ENCODE measurements at regions not wholly inside any gene's neighbourhood (a gene's known extent, or its start where the extent isn't known, plus 50 kb on each side); places are given as distances from the start of the nearest gene placed in this dataset.

DNA sequence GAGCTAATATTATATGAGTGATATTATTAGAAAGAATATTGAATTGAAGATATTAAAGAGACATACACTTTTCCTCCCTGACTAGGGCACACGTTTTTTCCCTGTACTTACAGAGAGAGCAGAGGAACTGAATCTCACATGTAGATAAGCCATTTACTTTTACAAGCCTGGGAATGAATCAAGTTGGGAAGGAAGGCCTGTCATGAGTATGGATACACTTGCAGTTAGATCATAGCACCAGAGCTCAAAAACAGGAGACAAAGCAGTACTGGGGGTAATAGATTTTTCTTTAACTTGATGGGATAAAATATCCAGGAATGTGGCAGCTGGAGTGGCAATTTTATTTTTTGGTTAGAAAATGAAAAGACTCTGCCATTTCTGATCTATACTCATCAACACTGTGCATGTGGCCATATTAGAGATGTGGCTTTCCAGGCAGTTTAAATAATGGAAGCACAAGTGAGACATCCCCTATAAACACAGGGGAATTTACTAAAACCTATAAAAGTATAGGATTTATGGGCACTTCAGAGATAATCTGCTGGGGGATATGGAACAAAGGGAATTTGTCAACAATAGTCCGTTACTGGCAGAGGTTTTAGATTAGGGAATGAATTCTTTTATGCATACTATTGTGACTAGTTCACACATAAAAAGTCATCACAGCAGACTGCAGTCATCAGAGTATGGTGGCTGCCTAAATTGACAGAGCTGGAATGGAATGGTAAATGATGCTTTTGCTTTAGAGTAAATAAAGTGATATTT, 657.7 kb upstream of the MBL2 start:
- H3K4me1 ChIP-seq (ENCODE audit: control insufficient read depth in 5 of 5, insufficient read depth in 5 of 5, low read length in 5 of 5), result no peaks in the 10 kb centered on the region
- H3K4me3 ChIP-seq (ENCODE audit: low read depth in 1 of 5, low read length in 5 of 5), result no peak overlapping the region
- H3K9ac ChIP-seq (ENCODE audit: low read length in 5 of 5), result no peak overlapping the region
- no peaks in the 10 kb centered on the region for H3K27me3 ChIP-seq (ENCODE audit: control insufficient read depth in 5 of 5, insufficient read depth in 4 of 5, low read length in 5 of 5)
- no peak overlapping the region for H3K27ac ChIP-seq (ENCODE audit: low read depth, low read length)
- H3K9me3 ChIP-seq (ENCODE audit: control insufficient read depth in 5 of 5, low read length in 5 of 5), result no peaks in the 10 kb centered on the region
- H3K36me3 ChIP-seq (ENCODE audit: control insufficient read depth in 5 of 5, insufficient read depth in 5 of 5, low read length in 5 of 5), result no peaks in the 10 kb centered on the region

- Histone ChIP-seq H3K36me3 (ENCODE audit: control insufficient read depth in 5 of 5, insufficient read depth in 5 of 5, low read length in 5 of 5) (no peaks in the 10 kb centered on the region), H3K27ac (ENCODE audit: low read depth, low read length) (no peak overlapping the region), H3K9ac (ENCODE audit: low read length in 5 of 5) (no peak overlapping the region), H3K4me3 (ENCODE audit: low read depth in 1 of 5, low read length in 5 of 5) (no peak overlapping the region), H3K4me1 (ENCODE audit: control insufficient read depth in 5 of 5, insufficient read depth in 5 of 5, low read length in 5 of 5) (no peaks in the 10 kb centered on the region), H3K9me3 (ENCODE audit: control insufficient read depth in 5 of 5, low read length in 5 of 5) (peaks cover 0 to 4% (median 0%) of the 10 kb centered on the region in 5 donors), H3K27me3 (ENCODE audit: control insufficient read depth in 5 of 5, insufficient read depth in 4 of 5, low read length in 5 of 5) (no peaks in the 10 kb centered on the region)
These were observed 649.8 kb upstream of the MBL2 start for GRCh38 chr10:53422223-53422888.

- Histone ChIP-seq H3K27me3 (ENCODE audit: control insufficient read depth in 5 of 5, insufficient read depth in 4 of 5, low read length in 5 of 5) (no peaks in the 10 kb centered on the region), H3K36me3 (ENCODE audit: control insufficient read depth in 5 of 5, insufficient read depth in 5 of 5, low read length in 5 of 5) (no peaks in the 10 kb centered on the region), H3K9me3 (ENCODE audit: control insufficient read depth in 5 of 5, low read length in 5 of 5) (peaks cover 0 to 4% (median 0%) of the 10 kb centered on the region in 5 donors), H3K27ac (ENCODE audit: low read depth, low read length) (no peak overlapping the region), H3K4me1 (ENCODE audit: control insufficient read depth in 5 of 5, insufficient read depth in 5 of 5, low read length in 5 of 5) (no peaks in the 10 kb centered on the region), H3K4me3 (ENCODE audit: low read depth in 1 of 5, low read length in 5 of 5) (no peak overlapping the region), H3K9ac (ENCODE audit: low read length in 5 of 5) (no peak overlapping the region)
These were observed 640.1 kb upstream of the MBL2 start for GRCh38 chr10:53412651-53413050.

DNA sequence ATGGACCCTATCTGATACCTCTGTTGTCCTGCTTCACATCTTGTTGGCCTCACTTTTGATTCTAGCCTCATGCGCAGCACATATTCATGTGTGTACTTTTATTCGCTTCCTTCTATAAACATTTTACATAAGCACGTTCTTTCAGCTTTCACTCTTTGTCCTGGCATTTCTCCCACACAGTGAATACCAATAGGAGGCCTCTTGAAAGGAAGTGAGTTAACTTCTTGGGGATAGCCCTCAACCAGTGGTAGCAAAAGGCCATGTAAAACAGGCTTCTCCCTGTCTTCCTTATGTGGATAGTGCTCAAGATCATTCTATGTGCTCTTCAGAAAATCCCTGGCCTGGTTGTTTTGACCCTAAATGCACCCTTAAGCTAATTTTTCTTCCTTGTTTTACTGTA, 633.9 kb upstream of the MBL2 start:
- no peaks in the 10 kb centered on the region for H3K36me3 ChIP-seq (ENCODE audit: control insufficient read depth in 5 of 5, insufficient read depth in 5 of 5, low read length in 5 of 5)
- no peak overlapping the region for H3K4me3 ChIP-seq (ENCODE audit: low read depth in 1 of 5, low read length in 5 of 5)
- no peak overlapping the region for H3K9ac ChIP-seq (ENCODE audit: low read length in 5 of 5)

DNA sequence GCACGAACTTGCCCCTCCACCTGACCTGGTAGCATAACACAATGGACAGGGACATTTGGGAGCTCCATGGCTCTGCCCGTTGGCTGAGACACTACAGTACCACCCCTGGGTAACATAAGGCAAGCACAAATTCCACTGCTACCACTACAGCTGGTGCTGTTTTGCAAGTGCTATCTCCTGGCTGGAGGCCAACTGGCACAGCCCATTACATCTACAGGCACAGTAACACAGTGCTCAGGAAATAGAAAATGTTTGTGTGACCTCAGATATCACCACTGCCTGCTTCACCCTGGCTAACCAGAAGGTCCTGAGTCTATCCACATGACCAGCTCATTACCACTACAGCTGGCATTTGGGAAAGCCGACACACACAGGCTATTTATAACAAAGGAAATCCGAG, 631.1 kb upstream of the MBL2 start:
- no peak overlapping the region for H3K9ac ChIP-seq (ENCODE audit: low read length in 5 of 5)
- no peaks in the 10 kb centered on the region for H3K27me3 ChIP-seq (ENCODE audit: control insufficient read depth in 5 of 5, insufficient read depth in 4 of 5, low read length in 5 of 5)
- no peak overlapping the region for H3K27ac ChIP-seq (ENCODE audit: low read depth, low read length)
- H3K9me3 ChIP-seq (ENCODE audit: control insufficient read depth in 5 of 5, low read length in 5 of 5), result peaks cover 0 to 2% (median 0%) of the 10 kb centered on the region in 5 donors
- H3K36me3 ChIP-seq (ENCODE audit: control insufficient read depth in 5 of 5, insufficient read depth in 5 of 5, low read length in 5 of 5), result no peaks in the 10 kb centered on the region
- no peak overlapping the region for H3K4me3 ChIP-seq (ENCODE audit: low read depth in 1 of 5, low read length in 5 of 5)
- peaks cover 0 to 9% (median 8%) of the 10 kb centered on the region in 5 donors for H3K4me1 ChIP-seq (ENCODE audit: control insufficient read depth in 5 of 5, insufficient read depth in 5 of 5, low read length in 5 of 5)

More for the DNA sequence above, 633.9 kb upstream of the MBL2 start:
- no peaks in the 10 kb centered on the region for H3K27me3 ChIP-seq (ENCODE audit: control insufficient read depth in 5 of 5, insufficient read depth in 4 of 5, low read length in 5 of 5)
- H3K4me1 ChIP-seq (ENCODE audit: control insufficient read depth in 5 of 5, insufficient read depth in 5 of 5, low read length in 5 of 5), result peaks cover 0 to 9% (median 8%) of the 10 kb centered on the region in 5 donors
- no peaks in the 10 kb centered on the region for H3K9me3 ChIP-seq (ENCODE audit: control insufficient read depth in 5 of 5, low read length in 5 of 5)
- no peak overlapping the region for H3K27ac ChIP-seq (ENCODE audit: low read depth, low read length)

GRCh38 chr10:53402594-53402993, 630.0 kb upstream of the MBL2 start:
- Histone ChIP-seq H3K27me3 (ENCODE audit: control insufficient read depth in 5 of 5, insufficient read depth in 4 of 5, low read length in 5 of 5) (no peaks in the 10 kb centered on the region), H3K36me3 (ENCODE audit: control insufficient read depth in 5 of 5, insufficient read depth in 5 of 5, low read length in 5 of 5) (no peaks in the 10 kb centered on the region), H3K9me3 (ENCODE audit: control insufficient read depth in 5 of 5, low read length in 5 of 5) (peaks cover 0 to 2% (median 0%) of the 10 kb centered on the region in 5 donors), H3K9ac (ENCODE audit: low read length in 5 of 5) (no peak overlapping the region), H3K4me3 (ENCODE audit: low read depth in 1 of 5, low read length in 5 of 5) (no peak overlapping the region), H3K27ac (ENCODE audit: low read depth, low read length) (no peak overlapping the region), H3K4me1 (ENCODE audit: control insufficient read depth in 5 of 5, insufficient read depth in 5 of 5, low read length in 5 of 5) (peaks cover 0 to 9% (median 8%) of the 10 kb centered on the region in 5 donors)

DNA sequence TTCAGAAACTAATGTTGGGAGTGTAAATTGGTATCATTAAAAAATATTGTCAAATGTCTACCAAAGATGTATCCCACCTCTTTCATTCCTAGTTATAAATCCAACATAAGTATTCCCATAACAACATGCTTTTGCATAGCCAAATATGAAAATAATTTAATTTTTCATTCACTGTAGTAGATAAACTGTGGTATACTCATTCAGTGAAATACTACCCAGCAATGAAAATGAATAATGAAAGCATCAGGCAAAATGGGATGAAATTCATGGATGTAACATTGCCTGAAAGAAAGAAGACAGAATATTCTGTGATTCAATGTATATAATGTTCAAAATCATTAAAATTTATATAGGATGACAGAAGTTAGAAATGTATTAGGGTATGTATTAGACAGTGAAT, 629.0 kb upstream of the MBL2 start:
- no peaks in the 10 kb centered on the region for H3K27me3 ChIP-seq (ENCODE audit: control insufficient read depth in 5 of 5, insufficient read depth in 4 of 5, low read length in 5 of 5)
- no peak overlapping the region for H3K4me3 ChIP-seq (ENCODE audit: low read depth in 1 of 5, low read length in 5 of 5)
- no peaks in the 10 kb centered on the region for H3K36me3 ChIP-seq (ENCODE audit: control insufficient read depth in 5 of 5, insufficient read depth in 5 of 5, low read length in 5 of 5)
- H3K9me3 ChIP-seq (ENCODE audit: control insufficient read depth in 5 of 5, low read length in 5 of 5), result peaks cover 0 to 2% (median 0%) of the 10 kb centered on the region in 5 donors
- H3K4me1 ChIP-seq (ENCODE audit: control insufficient read depth in 5 of 5, insufficient read depth in 5 of 5, low read length in 5 of 5), result peaks cover 0 to 9% (median 8%) of the 10 kb centered on the region in 5 donors
- H3K9ac ChIP-seq (ENCODE audit: low read length in 5 of 5), result no peak overlapping the region
- H3K27ac ChIP-seq (ENCODE audit: low read depth, low read length), result no peak overlapping the region

- H3K36me3 ChIP-seq (ENCODE audit: control insufficient read depth in 5 of 5, insufficient read depth in 5 of 5, low read length in 5 of 5), result no peaks in the 10 kb centered on the region
- H3K27me3 ChIP-seq (ENCODE audit: control insufficient read depth in 5 of 5, insufficient read depth in 4 of 5, low read length in 5 of 5), result no peaks in the 10 kb centered on the region
- H3K27ac ChIP-seq (ENCODE audit: low read depth, low read length), result no peak overlapping the region
- H3K9me3 ChIP-seq (ENCODE audit: control insufficient read depth in 5 of 5, low read length in 5 of 5), result peaks cover 0 to 14% (median 11%) of the 10 kb centered on the region in 5 donors
- H3K9ac ChIP-seq (ENCODE audit: low read length in 5 of 5), result no peak overlapping the region
- peaks cover 0 to 6% (median 0%) of the 10 kb centered on the region in 5 donors for H3K4me1 ChIP-seq (ENCODE audit: control insufficient read depth in 5 of 5, insufficient read depth in 5 of 5, low read length in 5 of 5)
- no peak overlapping the region for H3K4me3 ChIP-seq (ENCODE audit: low read depth in 1 of 5, low read length in 5 of 5)
These were observed 624.3 kb upstream of the MBL2 start for GRCh38 chr10:53396876-53397275.

- no peak overlapping the region for H3K4me3 ChIP-seq (ENCODE audit: low read depth in 1 of 5, low read length in 5 of 5)
- H3K4me1 ChIP-seq (ENCODE audit: control insufficient read depth in 5 of 5, insufficient read depth in 5 of 5, low read length in 5 of 5), result peaks cover 0 to 6% (median 0%) of the 10 kb centered on the region in 5 donors
- H3K9ac ChIP-seq (ENCODE audit: low read length in 5 of 5), result no peak overlapping the region
- H3K27ac ChIP-seq (ENCODE audit: low read depth, low read length), result no peak overlapping the region
- peaks cover 0 to 12% (median 11%) of the 10 kb centered on the region in 5 donors for H3K9me3 ChIP-seq (ENCODE audit: control insufficient read depth in 5 of 5, low read length in 5 of 5)
- H3K27me3 ChIP-seq (ENCODE audit: control insufficient read depth in 5 of 5, insufficient read depth in 4 of 5, low read length in 5 of 5), result no peaks in the 10 kb centered on the region
- H3K36me3 ChIP-seq (ENCODE audit: control insufficient read depth in 5 of 5, insufficient read depth in 5 of 5, low read length in 5 of 5), result no peaks in the 10 kb centered on the region
These were observed 622.9 kb upstream of the MBL2 start for GRCh38 chr10:53395449-53395848.

- Histone ChIP-seq H3K27ac (ENCODE audit: low read depth, low read length) (no peak overlapping the region), H3K9me3 (ENCODE audit: control insufficient read depth in 5 of 5, low read length in 5 of 5) (no peaks in the 10 kb centered on the region)
These were observed 615.0 kb upstream of the MBL2 start for GRCh38 chr10:53387562-53387961.

More at GRCh38 chr10:53387562-53387961, 615.0 kb upstream of the MBL2 start:
- Histone ChIP-seq H3K36me3 (ENCODE audit: control insufficient read depth in 5 of 5, insufficient read depth in 5 of 5, low read length in 5 of 5) (no peaks in the 10 kb centered on the region), H3K9ac (ENCODE audit: low read length in 5 of 5) (no peak overlapping the region), H3K27me3 (ENCODE audit: control insufficient read depth in 5 of 5, insufficient read depth in 4 of 5, low read length in 5 of 5) (no peaks in the 10 kb centered on the region), H3K4me3 (ENCODE audit: low read depth in 1 of 5, low read length in 5 of 5) (no peak overlapping the region), H3K4me1 (ENCODE audit: control insufficient read depth in 5 of 5, insufficient read depth in 5 of 5, low read length in 5 of 5) (no peaks in the 10 kb centered on the region)

All from subcutaneous abdominal adipose tissue (tissue), 5 donors.